Ishikawa (cell line): ENCODE measurements at regions not wholly inside any gene's neighbourhood (a gene's known extent, or its start where the extent isn't known, plus 50 kb on each side); places are given as distances from the start of the nearest gene placed in this dataset.

Experiments used
- CEBPB ChIP-seq: IDR thresholded peaks from 2 replicates; pipeline ENCODE4 v1.6.1; 2012
- TAF1 ChIP-seq: IDR thresholded peaks from 2 replicates; pipeline ENCODE4 v1.6.1; 2012; ENCODE audit warnings: low read depth, mild to moderate bottlenecking

DNA sequence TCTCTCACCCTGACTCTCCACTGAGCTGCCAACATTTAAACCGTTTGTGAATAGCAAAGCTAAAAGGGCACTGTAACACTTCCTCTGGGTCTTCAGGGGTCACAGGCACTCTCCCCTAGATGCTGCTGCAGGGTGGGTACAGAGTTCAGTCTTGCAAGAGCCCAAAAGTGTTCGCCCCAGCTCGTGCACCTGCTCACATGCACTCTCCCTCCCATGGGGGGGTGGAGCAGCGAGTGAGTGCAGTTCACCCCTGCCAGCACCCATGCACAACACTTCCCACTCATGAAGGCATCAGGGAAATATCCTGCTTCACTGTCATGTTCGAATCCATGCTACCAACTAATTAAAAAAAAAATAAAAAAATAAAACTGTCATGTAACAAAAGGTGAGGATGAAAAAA, 950.7 kb upstream of the PRR20A start:
- TF ChIP-seq TAF1 (no peak), CEBPB (no peak)
